WERI-Rb-1 (cell line): ENCODE measurements at regions not wholly inside any gene's neighbourhood (a gene's known extent, or its start where the extent isn't known, plus 50 kb on each side); places are given as distances from the start of the nearest gene placed in this dataset.

ENCODE experiments used
- DNase-seq: peaks from one replicate; pipeline ENCODE4 v3.0.0-alpha.2; 2020
- H3K27ac ChIP-seq: fragments of 250-450 bp; sonication (Bioruptor Pico); 2 replicates; pipeline ENCODE4 v1.5.1; 2020; ENCODE audit warnings: mild to moderate bottlenecking, moderate library complexity
- H3K27me3 ChIP-seq: fragments of 250-450 bp; sonication (Bioruptor Pico); 2 replicates; pipeline ENCODE4 v1.5.1; 2021; ENCODE audit warnings: mild to moderate bottlenecking, low read depth, moderate library complexity; ENCODE audit not compliant: insufficient read depth, severe bottlenecking
- H3K36me3 ChIP-seq: fragments of 250-450 bp; sonication (Bioruptor Pico); 2 replicates; pipeline ENCODE4 v1.5.1; 2020; ENCODE audit warnings: mild to moderate bottlenecking, moderate library complexity
- H3K4me3 ChIP-seq: 2 replicates; pipeline ENCODE4 v1.5.1; 2011; ENCODE audit warnings: low read depth, mild to moderate bottlenecking, control low read depth, low read length
- H3K9me3 ChIP-seq: fragments of 250-450 bp; sonication (Bioruptor Pico); 2 replicates; pipeline ENCODE4 v1.5.1; 2021; ENCODE audit warnings: mild to moderate bottlenecking, moderate library complexity; ENCODE audit not compliant: severe bottlenecking
- TF ChIP-seq, protein P1 (sequence below): IDR thresholded peaks from 2 replicates; pipeline ENCODE4 v1.5.1; 2011; ENCODE audit warnings: low read depth, mild to moderate bottlenecking, control low read depth, inconsistent platforms, low read length

GRCh38 chr11:119853581-119854360 is 124.8 kb upstream of the NECTIN1 start:
- no peak for DNase-seq
- Histone ChIP-seq H3K9me3 (no peaks in the 10 kb centered on the region), H3K27me3 (no peaks in the 10 kb centered on the region), H3K4me3 (no peak overlapping the region), H3K27ac (no peak overlapping the region), H3K36me3 (no peaks in the 10 kb centered on the region)
- TF ChIP-seq, protein P1, sequence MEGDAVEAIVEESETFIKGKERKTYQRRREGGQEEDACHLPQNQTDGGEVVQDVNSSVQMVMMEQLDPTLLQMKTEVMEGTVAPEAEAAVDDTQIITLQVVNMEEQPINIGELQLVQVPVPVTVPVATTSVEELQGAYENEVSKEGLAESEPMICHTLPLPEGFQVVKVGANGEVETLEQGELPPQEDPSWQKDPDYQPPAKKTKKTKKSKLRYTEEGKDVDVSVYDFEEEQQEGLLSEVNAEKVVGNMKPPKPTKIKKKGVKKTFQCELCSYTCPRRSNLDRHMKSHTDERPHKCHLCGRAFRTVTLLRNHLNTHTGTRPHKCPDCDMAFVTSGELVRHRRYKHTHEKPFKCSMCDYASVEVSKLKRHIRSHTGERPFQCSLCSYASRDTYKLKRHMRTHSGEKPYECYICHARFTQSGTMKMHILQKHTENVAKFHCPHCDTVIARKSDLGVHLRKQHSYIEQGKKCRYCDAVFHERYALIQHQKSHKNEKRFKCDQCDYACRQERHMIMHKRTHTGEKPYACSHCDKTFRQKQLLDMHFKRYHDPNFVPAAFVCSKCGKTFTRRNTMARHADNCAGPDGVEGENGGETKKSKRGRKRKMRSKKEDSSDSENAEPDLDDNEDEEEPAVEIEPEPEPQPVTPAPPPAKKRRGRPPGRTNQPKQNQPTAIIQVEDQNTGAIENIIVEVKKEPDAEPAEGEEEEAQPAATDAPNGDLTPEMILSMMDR = 0 out of 2 replicates have a peak, but pooled peaks have one; percentile 8

- H3K9me3 ChIP-seq = no peaks in the 10 kb centered on the region
- TF ChIP-seq, protein P1 = no peak
- H3K27me3 ChIP-seq = no peaks in the 10 kb centered on the region
- H3K4me3 ChIP-seq = no peak overlapping the region
- no peaks in the 10 kb centered on the region for H3K36me3 ChIP-seq
- DNase-seq = no peak
- no peak overlapping the region for H3K27ac ChIP-seq
Measured at GRCh38 chr11:119852741-119853140, 123.7 kb upstream of the NECTIN1 start.

- TF ChIP-seq, protein P1 = no peak
- Histone ChIP-seq H3K9me3 (peaks cover 4% of the 10 kb centered on the region), H3K27ac (no peak overlapping the region), H3K27me3 (no peaks in the 10 kb centered on the region), H3K4me3 (no peak overlapping the region), H3K36me3 (no peaks in the 10 kb centered on the region)
- no peak for DNase-seq
Measured at GRCh38 chr11:119850822-119851409, 121.9 kb upstream of the NECTIN1 start.

- no peaks in the 10 kb centered on the region for H3K27me3 ChIP-seq
- no peaks in the 10 kb centered on the region for H3K36me3 ChIP-seq
- H3K27ac ChIP-seq = no peak overlapping the region
- TF ChIP-seq, protein P1 = no peak
- H3K9me3 ChIP-seq = peaks cover 4% of the 10 kb centered on the region
- H3K4me3 ChIP-seq = no peak overlapping the region
- DNase-seq = no peak
Measured at GRCh38 chr11:119849872-119850271, 120.9 kb upstream of the NECTIN1 start.

DNA sequence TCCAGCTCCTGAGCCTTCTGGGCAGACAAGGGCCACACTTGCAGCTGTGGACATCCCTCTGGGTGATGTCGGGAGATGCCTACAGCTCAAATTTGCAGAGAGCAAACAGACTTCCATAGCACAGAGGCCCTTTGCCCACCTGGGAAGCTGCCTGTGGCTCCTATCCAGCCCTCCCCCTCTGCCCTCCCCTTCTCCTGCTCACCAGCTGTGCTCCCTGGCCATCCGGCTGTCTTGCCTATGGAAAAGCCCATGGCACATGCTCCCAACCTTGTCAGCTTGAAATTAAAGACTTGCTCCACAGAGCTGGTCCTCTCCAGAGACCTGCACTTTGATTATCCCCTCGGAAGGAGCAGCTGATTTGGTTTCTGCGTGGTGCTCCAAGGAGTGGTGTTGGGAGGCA is 118.9 kb upstream of the NECTIN1 start:
- TF ChIP-seq, protein P1 = no peak

More for the DNA sequence above, 118.9 kb upstream of the NECTIN1 start:
- DNase-seq = no peak
- Histone ChIP-seq H3K9me3 (peaks cover 4% of the 10 kb centered on the region), H3K27ac (no peak overlapping the region), H3K36me3 (no peaks in the 10 kb centered on the region), H3K27me3 (no peaks in the 10 kb centered on the region), H3K4me3 (no peak overlapping the region)
